NCI-H1417 (cell line): ENCODE measurements at regions not wholly inside any gene's neighbourhood (a gene's known extent, or its start where the extent isn't known, plus 50 kb on each side); places are given as distances from the start of the nearest gene placed in this dataset.
A peak's percentile ranks its signal among the peaks of the same experiment; 100 is the strongest.

ENCODE experiments used
- DNase-seq, 3 experiments: peaks; one replicate each; lab custom pipeline; 2025; lab: John Stamatoyannopoulos, UW

DNA sequence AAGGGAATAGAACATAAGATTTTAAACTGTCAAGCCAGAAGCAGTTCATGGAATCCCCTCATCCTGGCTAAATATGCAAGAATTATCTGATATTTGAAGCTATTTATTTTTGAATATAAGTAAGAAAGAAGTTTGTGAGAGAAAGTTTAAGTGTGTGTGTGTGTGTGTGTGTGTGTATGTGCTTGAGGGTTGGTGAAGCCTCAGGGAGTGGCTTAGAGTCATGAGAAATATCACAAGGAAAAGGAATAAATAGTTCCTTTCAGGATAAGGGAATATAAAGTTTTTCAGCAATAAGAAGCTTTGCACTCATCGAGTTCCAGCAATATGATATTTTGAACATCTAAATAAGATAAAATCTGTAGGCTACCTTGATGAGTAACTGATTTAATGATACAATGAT, 359.6 kb downstream of the MEIS1 start:
- no peak for DNase-seq

DNA sequence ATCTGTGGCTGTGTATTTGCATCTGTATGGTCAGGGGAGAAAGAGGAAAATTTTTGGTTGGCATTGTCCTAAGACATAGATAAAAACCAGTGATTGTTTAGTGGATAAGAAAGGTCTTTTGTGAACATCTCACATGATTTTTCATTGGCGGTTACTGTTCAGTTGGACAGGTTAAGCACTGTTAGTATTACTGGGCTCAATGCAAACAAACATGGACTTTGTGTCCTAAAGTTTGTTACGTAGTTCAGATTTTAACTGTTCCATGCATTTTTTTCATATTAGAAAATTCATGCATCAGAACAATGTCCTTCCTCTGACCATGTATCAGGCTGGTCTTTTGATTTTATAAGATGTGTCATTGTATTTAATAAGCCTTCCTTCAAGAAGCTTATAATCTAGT, 368.0 kb downstream of the MEIS1 start:
- DNase-seq = no peak

- DNase-seq = no peak
Observed at GRCh38 chr2:66803726-66804125, 368.8 kb downstream of the MEIS1 start.

DNA sequence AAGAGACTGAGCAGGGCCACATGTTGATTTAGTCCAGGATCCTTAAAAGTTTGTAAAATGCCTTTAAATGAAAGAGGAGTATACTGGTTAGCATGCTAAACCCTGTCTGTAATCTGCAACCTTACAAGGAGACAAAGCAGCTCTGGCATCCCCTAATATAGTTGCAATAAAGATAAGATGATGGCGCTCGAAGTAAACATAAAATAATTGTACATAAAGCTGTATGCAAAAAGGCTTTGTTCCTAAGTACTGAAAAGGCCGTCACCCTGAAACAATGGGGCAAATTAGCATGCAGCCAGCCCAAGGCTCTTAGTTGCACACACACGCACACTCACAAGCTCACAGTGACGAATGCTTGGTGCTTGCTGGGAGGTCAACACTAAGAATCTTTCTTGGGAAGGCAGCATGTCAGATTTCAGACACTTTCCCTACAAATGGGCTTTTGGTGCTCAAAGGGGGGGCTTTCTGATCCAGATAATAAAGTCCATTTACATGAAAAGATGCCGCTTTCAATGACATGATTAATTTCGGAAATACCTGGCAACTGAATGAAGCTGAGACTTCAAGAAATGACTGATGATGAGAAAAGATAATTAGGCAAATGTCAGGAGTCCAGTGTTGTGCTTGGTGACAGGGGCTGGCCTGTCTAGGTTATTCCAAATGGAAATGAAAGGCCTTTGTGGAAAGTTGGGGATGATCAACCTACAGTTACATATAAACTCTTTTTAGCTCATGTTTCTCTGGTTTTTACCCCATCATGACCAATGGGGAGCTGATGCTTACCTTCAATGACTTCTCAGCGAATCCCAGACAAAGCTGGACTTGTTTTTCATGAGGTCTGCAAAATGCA, 370.3 kb downstream of the MEIS1 start:
- no peak for DNase-seq

GRCh38 chr2:66805968-66806367, 371.0 kb downstream of the MEIS1 start:
- no peak for DNase-seq

GRCh38 chr2:66813525-66813924, 378.6 kb downstream of the MEIS1 start:
- no peak for DNase-seq

DNA sequence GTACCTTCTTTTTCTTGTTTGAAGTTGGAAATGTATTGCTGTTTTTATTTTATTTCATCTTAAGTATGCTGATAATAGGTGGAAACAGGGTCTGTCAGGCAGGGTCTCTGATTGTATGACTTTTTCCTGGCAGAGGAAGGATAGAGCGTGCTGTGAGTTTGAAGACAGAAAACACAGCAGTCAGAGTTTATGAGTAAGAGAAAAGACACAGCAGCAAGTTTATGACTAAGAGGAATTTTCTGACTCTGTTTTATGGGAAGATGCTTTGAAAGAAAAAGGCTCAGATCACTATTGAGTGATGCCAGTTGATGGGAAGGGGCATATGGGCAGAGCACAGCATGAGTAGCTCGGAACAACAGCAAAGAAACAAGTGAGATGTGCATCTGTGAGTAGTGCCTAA, 379.1 kb downstream of the MEIS1 start:
- no peak for DNase-seq

- no peak for DNase-seq
Observed at GRCh38 chr2:66814916-66815315, 380.0 kb downstream of the MEIS1 start.

DNA sequence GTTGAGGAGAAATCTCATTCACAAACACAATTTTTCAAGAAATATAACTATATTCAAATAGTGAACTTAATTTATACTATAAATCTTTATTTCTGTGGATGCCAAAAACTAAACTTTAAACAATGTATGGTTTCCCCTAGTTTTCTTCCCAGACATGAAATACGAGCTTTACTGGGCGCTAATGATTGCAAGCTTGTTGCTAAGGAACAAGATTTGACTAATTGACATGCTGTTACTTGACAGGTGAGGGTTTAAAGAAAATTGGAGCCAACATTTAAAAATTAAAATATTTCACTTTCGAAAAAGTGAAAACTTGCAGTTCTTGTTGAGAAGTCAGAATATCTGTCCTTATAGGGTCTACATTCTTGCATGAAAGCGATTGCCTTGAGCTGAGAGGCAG, 381.0 kb downstream of the MEIS1 start:
- DNase-seq = peak in 1 of 3 experiments; percentile 30

DNA sequence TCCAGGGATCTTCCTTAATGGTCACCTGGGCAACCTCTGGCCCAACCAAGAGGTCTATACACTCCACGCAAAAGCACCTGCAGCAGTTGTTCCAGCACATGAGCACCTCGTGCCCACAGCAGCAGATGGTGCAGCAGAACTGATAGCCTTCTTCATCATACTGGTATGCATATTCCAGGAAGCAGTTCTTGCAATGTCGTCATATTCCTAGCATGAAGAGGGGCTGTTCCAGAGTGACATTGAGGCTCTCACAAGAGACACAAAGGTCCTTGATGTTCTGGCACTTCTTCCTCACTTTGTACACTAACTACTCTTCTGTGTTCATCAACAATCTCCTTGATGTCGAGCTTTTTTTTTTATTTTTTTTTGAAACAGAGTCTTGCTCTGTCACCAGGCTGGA, 386.2 kb downstream of the MEIS1 start:
- DNase-seq = no peak

GRCh38 chr2:66822186-66822585, 387.3 kb downstream of the MEIS1 start:
- DNase-seq = no peak

DNA sequence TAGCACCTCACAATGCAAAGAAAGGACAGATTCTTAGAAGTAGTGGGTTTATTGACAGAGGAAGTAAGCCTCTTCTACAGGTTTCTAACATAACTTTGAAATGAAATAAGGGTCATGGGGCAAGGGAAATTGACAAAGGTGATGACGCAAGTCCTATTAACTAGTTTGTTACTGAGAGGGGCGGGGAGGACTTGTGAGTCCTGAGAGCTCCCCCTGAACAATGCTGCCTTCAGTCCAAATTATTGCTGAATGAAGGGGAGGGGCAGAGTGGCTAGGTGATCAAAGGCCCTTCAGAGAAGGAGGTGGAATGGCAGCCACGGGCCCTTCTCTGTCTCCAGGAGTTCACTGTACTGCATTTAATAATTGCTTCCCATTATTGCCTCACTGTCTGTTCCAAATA, 390.0 kb downstream of the MEIS1 start:
- no peak for DNase-seq

DNA sequence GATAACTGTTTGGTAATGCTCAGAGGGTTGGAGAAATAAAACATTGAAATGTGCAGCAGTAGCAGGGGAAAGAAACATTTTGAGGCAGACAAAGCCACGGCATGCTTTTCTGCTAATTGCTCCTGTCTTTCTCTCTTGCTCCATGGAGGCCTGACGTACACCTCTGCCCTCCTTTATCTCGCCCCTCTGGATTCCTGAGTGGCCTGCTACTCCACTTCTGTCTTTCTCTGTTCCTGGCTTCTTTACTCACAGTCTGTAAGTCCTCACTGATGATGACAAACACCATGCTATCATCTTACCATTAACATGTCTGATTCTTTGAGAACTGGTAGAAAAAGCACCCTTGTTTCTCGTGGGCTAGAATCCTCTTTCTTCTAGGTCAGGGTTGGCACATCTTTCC, 392.9 kb downstream of the MEIS1 start:
- DNase-seq = no peak

GRCh38 chr2:66828876-66829275, 394.0 kb downstream of the MEIS1 start:
- no peak for DNase-seq

DNA sequence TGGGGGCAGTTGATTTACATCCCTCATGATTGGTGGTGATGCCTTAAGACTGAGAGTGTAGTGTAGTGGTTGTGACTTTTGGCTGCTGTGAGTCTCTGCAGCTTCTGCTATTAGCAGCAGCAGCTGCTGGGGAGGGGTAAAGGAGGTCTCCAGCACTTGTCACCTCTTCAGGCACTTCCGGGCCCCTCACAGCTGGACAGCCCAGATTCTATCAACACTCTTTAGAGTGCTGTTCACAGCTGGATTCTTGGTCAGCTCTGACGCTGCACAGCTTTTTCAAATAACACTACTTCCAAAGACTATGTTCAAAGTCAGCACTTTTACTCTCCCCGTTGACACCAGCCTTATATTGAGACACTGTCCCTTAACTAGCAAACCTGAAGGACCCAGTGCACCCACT, 396.0 kb downstream of the MEIS1 start:
- DNase-seq = no peak

- no peak for DNase-seq
Observed at GRCh38 chr2:66832646-66833435, 397.9 kb downstream of the MEIS1 start.

DNA sequence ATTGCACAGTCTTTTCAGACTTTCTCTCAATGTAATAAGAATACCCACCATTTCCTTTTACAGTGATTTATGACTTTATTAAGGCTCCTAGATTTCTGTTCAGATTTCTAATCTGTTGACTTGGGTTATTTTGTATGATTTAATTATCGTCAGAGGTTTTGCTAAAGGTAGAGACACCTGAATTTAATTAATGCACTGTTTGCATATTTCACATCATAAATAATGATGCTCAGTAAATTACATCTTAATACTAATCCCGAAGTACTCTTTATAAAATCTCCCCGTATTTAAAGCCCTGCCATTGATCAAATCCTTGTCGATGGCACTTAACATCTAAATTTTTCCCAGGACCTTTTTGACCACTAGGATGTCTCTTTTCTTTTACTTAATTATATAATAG, 399.9 kb downstream of the MEIS1 start:
- DNase-seq = no peak

DNA sequence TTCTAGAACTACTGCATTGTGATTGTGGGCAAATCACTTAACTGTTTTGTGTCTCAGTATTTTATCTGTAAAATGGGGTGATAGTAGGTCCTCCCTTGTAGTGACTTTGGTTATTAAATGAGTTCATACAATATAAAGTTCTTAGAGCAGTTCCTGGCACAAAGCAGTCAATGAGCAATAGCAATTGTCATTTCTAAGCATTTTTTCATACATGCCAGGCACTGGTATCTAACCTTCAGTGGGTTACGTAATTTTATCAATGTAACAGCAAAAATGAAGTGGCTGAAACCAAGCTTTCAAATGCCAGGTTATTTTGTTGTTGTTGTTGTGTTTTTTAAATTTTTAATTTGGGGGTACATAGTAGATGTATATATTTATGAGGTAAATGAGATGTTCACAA, 401.9 kb downstream of the MEIS1 start:
- DNase-seq = no peak

DNA sequence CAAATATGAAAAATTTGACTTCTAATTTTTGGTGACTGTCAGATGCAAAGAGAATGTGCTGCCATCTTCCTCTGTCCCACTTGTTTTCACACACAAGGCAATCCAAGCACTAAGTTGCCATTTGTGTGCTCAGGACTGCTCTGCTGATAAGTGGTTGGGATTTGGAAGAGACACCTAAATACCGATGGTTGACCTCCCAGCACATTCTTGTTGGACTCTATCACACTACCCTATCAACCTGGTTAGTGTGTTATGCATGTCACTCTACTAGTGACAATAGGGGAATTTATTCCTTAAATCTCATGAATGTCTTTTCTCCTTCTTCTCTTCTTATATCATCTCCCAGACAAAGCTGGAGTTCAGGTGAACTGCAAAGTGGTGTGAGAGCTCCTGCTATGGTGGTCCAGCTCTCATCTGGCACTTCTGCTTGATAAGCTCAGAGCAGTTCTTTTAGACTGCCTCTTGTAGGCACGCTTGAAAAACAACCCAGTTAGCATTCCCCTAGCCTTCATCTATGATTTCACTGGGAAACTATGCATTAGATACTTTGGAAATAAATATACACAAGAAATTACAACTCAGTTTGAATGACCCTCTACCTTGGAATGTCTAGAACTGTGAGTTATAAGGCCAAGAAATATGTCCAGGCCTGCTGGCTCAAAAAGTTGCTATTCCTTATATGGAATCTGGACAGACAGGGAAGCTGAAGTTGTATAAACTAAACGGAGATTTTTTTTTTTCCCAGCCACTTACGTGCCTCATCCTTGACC, 404.8 kb downstream of the MEIS1 start:
- DNase-seq = no peak

GRCh38 chr2:66840321-66841002, 405.5 kb downstream of the MEIS1 start:
- no peak for DNase-seq

DNA sequence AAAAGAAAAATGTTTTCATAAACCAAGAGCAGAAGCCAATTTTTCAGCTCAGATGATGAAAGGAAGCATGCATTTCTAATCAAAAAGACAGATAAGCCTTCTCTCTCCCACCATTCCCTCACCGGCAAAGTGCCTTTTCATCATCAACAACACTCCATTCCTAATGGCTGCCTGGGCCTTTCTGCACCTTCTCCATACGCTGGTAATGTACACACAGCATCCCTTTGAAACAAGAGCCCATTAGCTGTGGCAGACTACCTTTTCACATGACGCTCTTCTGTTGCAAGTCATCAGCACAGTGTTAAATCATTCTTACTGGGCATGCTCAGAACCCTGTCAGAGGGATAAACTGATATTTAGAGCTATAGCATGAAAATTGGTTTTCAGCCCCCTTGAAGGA, 408.9 kb downstream of the MEIS1 start:
- DNase-seq = peak in 2 of 3 experiments; percentile 29 to 56

DNA sequence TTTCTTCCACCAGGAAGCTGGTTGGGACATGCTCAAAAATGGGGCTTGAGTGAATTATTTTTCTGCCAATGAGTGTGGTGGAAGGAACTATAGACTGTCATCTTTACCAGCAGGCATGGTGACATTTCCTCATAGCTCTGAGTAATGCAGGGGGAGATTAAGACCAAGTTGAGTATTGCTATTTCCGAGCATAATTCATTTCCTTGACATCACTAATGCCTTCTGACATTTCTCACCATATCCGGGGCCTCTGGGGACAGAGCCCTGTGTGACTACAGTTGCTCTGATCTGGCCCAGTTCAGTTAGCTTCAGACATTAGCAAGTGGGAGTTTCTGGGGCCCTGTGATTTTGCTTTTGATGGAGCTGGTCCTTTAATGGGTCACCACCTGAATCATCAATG, 410.4 kb downstream of the MEIS1 start:
- no peak for DNase-seq
